Progenitor cell of endocrine pancreas (in vitro differentiated cells): ENCODE measurements at regions not wholly inside any gene's neighbourhood (a gene's known extent, or its start where the extent isn't known, plus 50 kb on each side); places are given as distances from the start of the nearest gene placed in this dataset.

Experiments used
- DNase-seq: peaks from one replicate; pipeline ENCODE4 v3.0.0; 2021; ENCODE audit warnings: low spot score; ENCODE audit not compliant: unreplicated experiment
- H3K27ac Mint-ChIP-seq: 2 replicates; pipeline ENCODE4 v1.8.0; 2021; ENCODE audit warnings: mild to moderate bottlenecking, moderate library complexity, mixed read lengths
- H3K27me3 Mint-ChIP-seq: 2 replicates; pipeline ENCODE4 v1.8.0; 2021; ENCODE audit warnings: mixed read lengths
- H3K36me3 Mint-ChIP-seq: 2 replicates; pipeline ENCODE4 v1.8.0; 2022; ENCODE audit warnings: mixed read lengths; ENCODE audit not compliant: insufficient read depth
- H3K4me1 Mint-ChIP-seq: 2 replicates; pipeline ENCODE4 v1.8.0; 2021; ENCODE audit warnings: low read depth, mixed read lengths
- H3K4me3 Mint-ChIP-seq: 2 replicates; pipeline ENCODE4 v1.8.0; 2021; ENCODE audit warnings: low read depth, mild to moderate bottlenecking, moderate library complexity, mixed read lengths
- H3K9me3 Mint-ChIP-seq: 2 replicates; pipeline ENCODE4 v1.8.0; 2021; ENCODE audit warnings: low read depth, mixed read lengths
- TF ChIP-seq, protein P1 (sequence below): fragments of 200-600 bp; sonication (generic); IDR thresholded peaks from one replicate; pipeline ENCODE4 v1.5.0; 2021; ENCODE audit warnings: antibody characterized with exemption, mild to moderate bottlenecking; ENCODE audit not compliant: unreplicated experiment

GRCh38 chr1:166289309-166290050 is 122.7 kb upstream of the FAM78B start:
- Mint-ChIP-seq H3K36me3 (no peaks in the 10 kb centered on the region), H3K27me3 (peaks cover 16% of the 10 kb centered on the region), H3K27ac (no peak overlapping the region), H3K9me3 (no peaks in the 10 kb centered on the region), H3K4me1 (no peaks in the 10 kb centered on the region), H3K4me3 (no peak overlapping the region)
- TF ChIP-seq, protein P1, sequence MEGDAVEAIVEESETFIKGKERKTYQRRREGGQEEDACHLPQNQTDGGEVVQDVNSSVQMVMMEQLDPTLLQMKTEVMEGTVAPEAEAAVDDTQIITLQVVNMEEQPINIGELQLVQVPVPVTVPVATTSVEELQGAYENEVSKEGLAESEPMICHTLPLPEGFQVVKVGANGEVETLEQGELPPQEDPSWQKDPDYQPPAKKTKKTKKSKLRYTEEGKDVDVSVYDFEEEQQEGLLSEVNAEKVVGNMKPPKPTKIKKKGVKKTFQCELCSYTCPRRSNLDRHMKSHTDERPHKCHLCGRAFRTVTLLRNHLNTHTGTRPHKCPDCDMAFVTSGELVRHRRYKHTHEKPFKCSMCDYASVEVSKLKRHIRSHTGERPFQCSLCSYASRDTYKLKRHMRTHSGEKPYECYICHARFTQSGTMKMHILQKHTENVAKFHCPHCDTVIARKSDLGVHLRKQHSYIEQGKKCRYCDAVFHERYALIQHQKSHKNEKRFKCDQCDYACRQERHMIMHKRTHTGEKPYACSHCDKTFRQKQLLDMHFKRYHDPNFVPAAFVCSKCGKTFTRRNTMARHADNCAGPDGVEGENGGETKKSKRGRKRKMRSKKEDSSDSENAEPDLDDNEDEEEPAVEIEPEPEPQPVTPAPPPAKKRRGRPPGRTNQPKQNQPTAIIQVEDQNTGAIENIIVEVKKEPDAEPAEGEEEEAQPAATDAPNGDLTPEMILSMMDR, result no peak
- no peak for DNase-seq

DNA sequence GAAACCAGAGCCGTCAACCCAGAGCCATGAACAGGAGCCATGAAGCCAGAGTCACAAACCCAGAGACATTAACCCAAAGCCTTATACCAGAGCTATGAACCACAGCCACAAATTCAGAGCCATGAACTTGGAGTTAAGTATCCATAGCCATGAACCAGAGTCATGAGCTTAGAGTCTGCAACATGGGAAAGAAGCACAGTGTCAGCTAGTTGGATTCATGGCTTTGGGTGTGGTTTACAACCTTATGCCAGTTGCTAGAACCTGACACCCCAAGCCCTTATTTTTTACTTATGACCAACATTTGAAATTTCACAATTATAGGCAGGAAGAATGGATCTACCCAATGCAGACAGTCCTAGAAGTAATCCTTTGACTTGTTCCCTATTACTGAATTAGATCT is 128.9 kb upstream of the FAM78B start:
- Mint-ChIP-seq H3K4me1 (no peaks in the 10 kb centered on the region), H3K36me3 (no peaks in the 10 kb centered on the region), H3K27ac (no peak overlapping the region), H3K4me3 (no peak overlapping the region), H3K27me3 (peaks cover 8% of the 10 kb centered on the region), H3K9me3 (peaks cover 3% of the 10 kb centered on the region)
- TF ChIP-seq, protein P1, result no peak
- DNase-seq, result no peak

DNA sequence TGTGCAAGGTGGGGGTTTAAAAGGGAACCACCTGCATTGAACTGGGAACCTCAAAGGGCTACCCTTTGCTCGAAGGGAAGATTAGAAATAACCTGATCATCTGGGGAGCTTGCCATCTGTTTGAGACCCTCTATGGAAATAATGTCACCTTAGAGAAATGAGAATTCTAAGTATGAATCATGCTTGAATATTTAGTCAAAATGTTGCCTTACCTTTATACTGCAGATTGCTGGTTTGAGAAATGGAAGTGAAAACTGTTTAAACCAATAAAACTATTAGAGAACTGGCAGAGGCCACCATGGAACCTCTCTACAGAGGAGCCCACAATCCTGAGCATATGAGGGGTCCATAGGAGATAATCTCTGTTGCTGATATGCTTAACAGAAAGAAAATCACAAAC is 131.2 kb upstream of the FAM78B start:
- Mint-ChIP-seq H3K27me3 (no peaks in the 10 kb centered on the region), H3K4me1 (peaks cover 3% of the 10 kb centered on the region), H3K9me3 (peaks cover 3% of the 10 kb centered on the region), H3K4me3 (no peak overlapping the region), H3K27ac (no peak overlapping the region), H3K36me3 (no peaks in the 10 kb centered on the region)
- TF ChIP-seq, protein P1, result no peak
- DNase-seq, result no peak

GRCh38 chr1:166300767-166301166 is 134.0 kb upstream of the FAM78B start:
- Mint-ChIP-seq H3K27ac (no peak overlapping the region), H3K9me3 (peaks cover 3% of the 10 kb centered on the region), H3K4me3 (no peak overlapping the region), H3K27me3 (no peaks in the 10 kb centered on the region), H3K4me1 (peaks cover 5% of the 10 kb centered on the region), H3K36me3 (no peaks in the 10 kb centered on the region)
- TF ChIP-seq, protein P1, result no peak
- no peak for DNase-seq

DNA sequence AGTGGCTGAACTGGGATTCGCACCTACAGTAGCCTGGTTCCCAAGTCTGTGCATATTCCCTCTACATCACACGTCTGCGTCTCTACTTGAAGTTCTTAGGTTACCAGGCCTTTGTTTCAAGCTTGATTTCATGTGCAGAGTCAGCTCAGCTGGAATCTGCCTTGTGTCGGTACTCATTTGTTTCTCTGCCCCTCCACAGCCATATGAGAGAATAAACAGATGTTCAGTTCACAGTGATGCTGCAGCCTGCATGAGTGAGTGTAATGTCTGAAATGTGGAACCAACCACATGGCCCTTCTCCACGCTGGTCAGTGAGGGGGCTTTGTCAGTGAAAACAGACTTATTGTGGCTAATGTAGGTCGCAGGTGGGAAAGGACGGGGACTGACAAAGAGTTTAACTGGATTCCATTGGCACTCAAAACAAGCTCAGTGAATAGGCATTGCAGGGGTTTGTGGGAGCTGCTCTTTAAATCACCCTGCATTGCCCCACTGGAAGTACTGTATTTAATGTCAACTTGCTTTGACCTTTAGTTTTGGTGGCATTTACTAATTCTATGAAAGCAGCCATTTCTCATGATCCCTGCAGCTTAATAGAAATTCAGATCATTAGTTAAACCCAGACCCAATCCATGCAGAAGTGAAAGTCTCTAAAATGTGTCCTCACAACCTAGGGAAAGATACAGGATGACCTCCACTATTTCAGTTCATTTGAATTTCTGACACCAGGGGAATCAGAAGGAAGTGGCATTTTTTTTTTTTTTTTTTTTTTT is 136.4 kb upstream of the FAM78B start:
- TF ChIP-seq, protein P1, result no peak
- DNase-seq, result no peak
- no peak overlapping the region for H3K4me3 Mint-ChIP-seq
- H3K27ac Mint-ChIP-seq, result no peak overlapping the region
- no peaks in the 10 kb centered on the region for H3K27me3 Mint-ChIP-seq
- peaks cover 3% of the 10 kb centered on the region for H3K9me3 Mint-ChIP-seq
- no peaks in the 10 kb centered on the region for H3K36me3 Mint-ChIP-seq
- peaks cover 5% of the 10 kb centered on the region for H3K4me1 Mint-ChIP-seq
